WI38 (cell line): ENCODE measurements at regions not wholly inside any gene's neighbourhood (a gene's known extent, or its start where the extent isn't known, plus 50 kb on each side); places are given as distances from the start of the nearest gene placed in this dataset.
"Not testable (repeated sequence)": the region's sequence is repeated elsewhere in the genome, so short reads cannot be mapped to it uniquely, and the experiment has no call there.

Experiments
- H3K4me3 ChIP-seq: 2 replicates; pipeline ENCODE4 v1.5.1; 2011; ENCODE audit warnings: low read depth, mild to moderate bottlenecking, control low read depth, low read length
- CTCF ChIP-seq: IDR thresholded peaks from 2 replicates; pipeline ENCODE4 v1.5.1; 2012; ENCODE audit warnings: low read depth, mild to moderate bottlenecking, control low read depth, low read length

GRCh38 chr17:34024806-34025551, 230.1 kb upstream of the CCL2 start:
- no peak overlapping the region for H3K4me3 ChIP-seq
- no peak for TF ChIP-seq CTCF

GRCh38 chr17:34030601-34031000, 224.5 kb upstream of the CCL2 start:
- H3K4me3 ChIP-seq = not testable (repeated sequence)

- not testable (repeated sequence) for H3K4me3 ChIP-seq
Observed at GRCh38 chr17:34032305-34032704, 222.8 kb upstream of the CCL2 start.

- not testable (repeated sequence) for H3K4me3 ChIP-seq
Observed at GRCh38 chr17:34038786-34039185, 216.3 kb upstream of the CCL2 start.

GRCh38 chr17:34039213-34039612, 215.9 kb upstream of the CCL2 start:
- not testable (repeated sequence) for H3K4me3 ChIP-seq

GRCh38 chr17:34039759-34040555, 215.1 kb upstream of the CCL2 start:
- not testable (repeated sequence) for H3K4me3 ChIP-seq

GRCh38 chr17:34045990-34046389, 209.1 kb upstream of the CCL2 start:
- TF ChIP-seq CTCF = no peak
- no peak overlapping the region for H3K4me3 ChIP-seq

- no peak for TF ChIP-seq CTCF
Observed at GRCh38 chr17:34051046-34051445, 204.0 kb upstream of the CCL2 start.

GRCh38 chr17:34054495-34054894, 200.6 kb upstream of the CCL2 start:
- no peak for TF ChIP-seq CTCF
- no peak overlapping the region for H3K4me3 ChIP-seq

More at GRCh38 chr17:34051046-34051445, 204.0 kb upstream of the CCL2 start:
- H3K4me3 ChIP-seq = no peak overlapping the region

GRCh38 chr17:34055606-34056005, 199.5 kb upstream of the CCL2 start:
- no peak overlapping the region for H3K4me3 ChIP-seq
- no peak for TF ChIP-seq CTCF
